K562 (cell line): ENCODE measurements at regions not wholly inside any gene's neighbourhood (a gene's known extent, or its start where the extent isn't known, plus 50 kb on each side); places are given as distances from the start of the nearest gene placed in this dataset.

ENCODE experiments used
- ATAC-seq: fragments of 200-7000 bp; cut with Tn5 transposase; 3 replicates; pipeline ENCODE4 v1.9.1; 2020; ENCODE audit warnings: moderate library complexity
- BruUV-seq: library from RNA; stranded (reverse); fragments of 400-500 nt; replicated peaks from 2 replicates; lab custom pipeline; 2021; lab: Mats Ljungman, UMichigan
- CTCF ChIA-PET: fragments of 300-600 bp; formaldehyde crosslinking; extraction: SDS; loops from one replicate; lab custom pipeline; 2021; ENCODE audit warnings: low intra/inter-chr PET ratio; lab: Yijun Ruan, JAX
- POLR2A ChIA-PET: fragments of 300-600, 350-650 bp; sonication (Branson Sonifier 250); formaldehyde crosslinking; extraction: SDS; loops from one replicate; lab custom pipeline; 2021; ENCODE audit warnings: antibody characterized with exemption, inconsistent platforms; lab: Yijun Ruan, JAX
- DNase-seq, 4 experiments: peaks; one replicate each; pipeline versions ENCODE4 v3.0.0 to v3.0.0-alpha.2; 2011 to 2018; ENCODE audit warnings: low spot score in 3 of 4, mixed read lengths in 3 of 4; ENCODE audit errors: extremely low read depth in 1 of 4
- FAIRE-seq: peaks from 2 replicates; lab custom pipeline; 2011; peaks lifted over from hg19 to GRCh38; lab: Jason Lieb, UNC
- H2AFZ ChIP-seq: 2 replicates; pipeline ENCODE4 v1.6.0; 2011; ENCODE audit warnings: low read depth, low read length, control low read depth, inconsistent platforms
- H3K27ac ChIP-seq: fragments of 200-600 bp; 3 replicates; pipeline ENCODE4 v1.8.0; 2011; ENCODE audit warnings: low read depth, mild to moderate bottlenecking, control low read depth, inconsistent platforms, low read length, moderate library complexity, mixed read lengths; ENCODE audit errors: extremely low read depth
- H3K27me3 ChIP-seq, 2 experiments: fragments of 300-600 bp in 1 of 2; 2 replicates in 1 of 2; 3 replicates in 1 of 2; pipeline versions ENCODE4 v1.6.0 to v1.8.0; 2011; ENCODE audit warnings: inconsistent platforms in 2 of 2, low read length in 2 of 2, mild to moderate bottlenecking in 1 of 2, mixed read lengths in 1 of 2, moderate library complexity in 1 of 2; ENCODE audit not compliant: control insufficient read depth in 2 of 2, insufficient read depth in 2 of 2
- H3K36me3 ChIP-seq: fragments of 300-600 bp; 3 replicates; pipeline ENCODE4 v1.8.0; 2011; ENCODE audit warnings: mild to moderate bottlenecking, low read length, inconsistent platforms; ENCODE audit not compliant: control insufficient read depth, insufficient read depth
- H3K4me1 ChIP-seq, 2 experiments: fragments of 200-600 bp in 1 of 2; replicated peaks in 1 of 2; 2 replicates in 1 of 2; 3 replicates in 1 of 2; pipeline versions ENCODE4 v1.5.1 to v1.8.0; 2011; ENCODE audit warnings: inconsistent platforms in 2 of 2, low read length in 2 of 2, mild to moderate bottlenecking in 1 of 2, mixed read lengths in 1 of 2, moderate library complexity in 1 of 2; ENCODE audit not compliant: control insufficient read depth in 2 of 2, insufficient read depth in 2 of 2
- H3K4me2 ChIP-seq: 2 replicates; pipeline ENCODE4 v1.6.1; 2011; ENCODE audit warnings: low read length, control low read depth, inconsistent platforms, mixed read lengths; ENCODE audit not compliant: insufficient read depth
- H3K4me3 ChIP-seq: fragments of 200-600 bp; sonication (generic), shearing (Covaris generic); 2 replicates; pipeline ENCODE4 v1.5.1; 2016; ENCODE audit warnings: control low read depth, inconsistent platforms
- H3K79me2 ChIP-seq: fragments of 200-600 bp; 3 replicates; pipeline ENCODE4 v1.8.0; 2011; ENCODE audit warnings: low read length, inconsistent platforms; ENCODE audit not compliant: control insufficient read depth, insufficient read depth
- H3K9ac ChIP-seq, 2 experiments: 2 replicates each; pipeline versions ENCODE4 v1.6.0 to v1.6.1; 2011; ENCODE audit warnings: low read depth in 2 of 2, low read length in 2 of 2, control low read depth in 1 of 2, inconsistent platforms in 1 of 2, mild to moderate bottlenecking in 1 of 2, mixed read lengths in 1 of 2; ENCODE audit not compliant: insufficient read depth in 1 of 2
- H3K9me1 ChIP-seq: one replicate; pipeline ENCODE4 v1.6.0; 2011; ENCODE audit warnings: inconsistent platforms, mild to moderate bottlenecking, low read length, moderate library complexity; ENCODE audit not compliant: control insufficient read depth, insufficient read depth
- H3K9me3 ChIP-seq: replicated peaks from 2 replicates; pipeline ENCODE4 v1.5.1; 2011; ENCODE audit warnings: low read depth, low read length, inconsistent platforms; ENCODE audit not compliant: control insufficient read depth, insufficient read depth
- H4K20me1 ChIP-seq: replicated peaks from 2 replicates; pipeline ENCODE4 v1.6.1; 2011; ENCODE audit warnings: low read length, inconsistent platforms, mixed read lengths; ENCODE audit not compliant: control insufficient read depth, insufficient read depth
- ATF7 ChIP-seq: fragments of 450-650 bp; IDR thresholded peaks from 2 replicates; pipeline ENCODE4 v1.7.1; 2014; ENCODE audit warnings: mild to moderate bottlenecking, moderate library complexity
- BCOR ChIP-seq: fragments of 450-650 bp; IDR thresholded peaks from 2 replicates; pipeline ENCODE4 v1.6.1; 2016
- CREB1 ChIP-seq, 2 experiments: sonication (generic) in 1 of 2; formaldehyde crosslinking in 1 of 2; IDR thresholded peaks; 2 replicates each; pipeline versions ENCODE4 v1.6.1 to v1.8.0; 2012 to 2022; ENCODE audit warnings: inconsistent platforms in 1 of 2, mild to moderate bottlenecking in 1 of 2, missing genetic modification reagents in 1 of 2, moderate library complexity in 1 of 2
- EHMT2 ChIP-seq: fragments of 450-650 bp; IDR thresholded peaks from 2 replicates; pipeline ENCODE4 v1.6.1; 2018; ENCODE audit warnings: antibody characterized with exemption
- ELF1 ChIP-seq: fragments of 200-800 bp; sonication (Bioruptor generic); IDR thresholded peaks from 2 replicates; pipeline ENCODE4 v1.6.1; 2016; ENCODE audit warnings: missing genetic modification characterization, missing compliant biosample characterization
- FOXM1 ChIP-seq, 2 experiments: fragments of 450-650 bp in 1 of 2; sonication (generic) in 1 of 2; formaldehyde crosslinking in 1 of 2; IDR thresholded peaks; 2 replicates each; pipeline versions ENCODE4 v1.6.1 to v1.9.0; 2017 to 2022; ENCODE audit warnings: low read depth in 2 of 2, mild to moderate bottlenecking in 2 of 2, missing genetic modification reagents in 1 of 2, moderate library complexity in 1 of 2
- MAFF ChIP-seq: IDR thresholded peaks from 2 replicates; pipeline ENCODE4 v1.6.1; 2012; ENCODE audit warnings: low read length, improper control_type of control experiment
- MXI1 ChIP-seq: IDR thresholded peaks from 2 replicates; pipeline ENCODE4 v1.6.1; 2011; ENCODE audit warnings: low read depth, mild to moderate bottlenecking, improper control_type of control experiment, low read length
- MYBL2 ChIP-seq, 2 experiments: fragments of 450-650 bp in 1 of 2; sonication (generic) in 1 of 2; formaldehyde crosslinking in 1 of 2; IDR thresholded peaks; 2 replicates each; pipeline versions ENCODE4 v1.6.1 to v1.8.1; 2017 to 2022; ENCODE audit warnings: borderline replicate concordance in 1 of 2, inconsistent platforms in 1 of 2, low read depth in 1 of 2, mild to moderate bottlenecking in 1 of 2, missing genetic modification reagents in 1 of 2, moderate library complexity in 1 of 2
- RAD21 ChIP-seq, 2 experiments: fragments of 250-450 bp in 1 of 2; fragments of 450-650 bp in 1 of 2; sonication (Bioruptor Pico) in 1 of 2; formaldehyde crosslinking in 1 of 2; IDR thresholded peaks in 1 of 2; conservative IDR thresholded peaks in 1 of 2; 2 replicates each; pipeline versions ENCODE4 v1.4.0 to v1.8.0; 2020 to 2022; ENCODE audit warnings: mild to moderate bottlenecking in 2 of 2, moderate library complexity in 1 of 2
- RBM17 ChIP-seq: fragments of 200-400 bp; formaldehyde crosslinking; IDR thresholded peaks from 2 replicates; pipeline ENCODE4 v1.6.1; 2017; ENCODE audit warnings: low read depth, mild to moderate bottlenecking, low read length, borderline replicate concordance
- SIRT6 ChIP-seq: IDR thresholded peaks from one replicate; pipeline ENCODE4 v1.6.1; 2012; ENCODE audit warnings: low read depth, mild to moderate bottlenecking, control low read depth, inconsistent platforms, low read length, moderate library complexity
- TCF7L2 ChIP-seq: fragments of 150-350 bp; IDR thresholded peaks from 2 replicates; pipeline ENCODE4 v1.6.1; 2016; ENCODE audit warnings: low read depth, mild to moderate bottlenecking, low read length, moderate library complexity
- TOE1 ChIP-seq, 2 experiments: fragments of 450-650 bp in 1 of 2; sonication (generic) in 1 of 2; formaldehyde crosslinking in 1 of 2; IDR thresholded peaks; 2 replicates each; pipeline versions ENCODE4 v1.7.1 to v1.8.0; 2016 to 2022; ENCODE audit warnings: borderline replicate concordance in 2 of 2, mild to moderate bottlenecking in 2 of 2, antibody characterized with exemption in 1 of 2, inconsistent platforms in 1 of 2, low read depth in 1 of 2, missing genetic modification reagents in 1 of 2, moderate library complexity in 1 of 2
- ZNF121 ChIP-seq: sonication (generic); formaldehyde crosslinking; conservative IDR thresholded peaks from 2 replicates; pipeline ENCODE4 v1.8.0; 2022; ENCODE audit warnings: missing genetic modification reagents
- ZNF263 ChIP-seq: sonication (generic); formaldehyde crosslinking; IDR thresholded peaks from 2 replicates; pipeline ENCODE4 v1.8.0; 2022; ENCODE audit warnings: mild to moderate bottlenecking, missing genetic modification reagents, borderline replicate concordance
- ZNF507 ChIP-seq: conservative IDR thresholded peaks from 2 replicates; pipeline ENCODE4 v1.6.1; 2017; ENCODE audit warnings: missing genetic modification characterization, missing compliant biosample characterization
- ZNF780A ChIP-seq: fragments of 250-450 bp; sonication (Bioruptor Pico); IDR thresholded peaks from 2 replicates; pipeline ENCODE4 v1.5.0; 2021; ENCODE audit warnings: mild to moderate bottlenecking
- WGBS: fragments of 100-300 bp; shearing (Covaris generic); methylation state at CpG from one replicate; pipeline ENCODE4 v1.1.6; 2016; ENCODE audit warnings: low coverage, mixed read lengths; ENCODE audit not compliant: insufficient coverage; ENCODE audit errors: missing lambda C conversion rate; 5-methylcytosine and 5-hydroxymethylcytosine counted together
- in situ Hi-C: fragments of 300-500 bp; cut with MboI; formaldehyde crosslinking; loops from 4 replicates; pipeline ENCODE4 v1.15.0; 2018; ENCODE audit warnings: inconsistent platforms, mixed read lengths
- intact Hi-C: fragments of 100-400 bp; cut with micrococcal nuclease; formaldehyde crosslinking; loops from 2 replicates; pipeline ENCODE4 v1.14.2; 2022
- TF ChIP-seq, protein P1 (sequence below): sonication (generic); formaldehyde crosslinking; IDR thresholded peaks from 2 replicates; pipeline ENCODE4 v1.8.0; 2022; ENCODE audit warnings: mild to moderate bottlenecking, missing genetic modification reagents

DNA sequence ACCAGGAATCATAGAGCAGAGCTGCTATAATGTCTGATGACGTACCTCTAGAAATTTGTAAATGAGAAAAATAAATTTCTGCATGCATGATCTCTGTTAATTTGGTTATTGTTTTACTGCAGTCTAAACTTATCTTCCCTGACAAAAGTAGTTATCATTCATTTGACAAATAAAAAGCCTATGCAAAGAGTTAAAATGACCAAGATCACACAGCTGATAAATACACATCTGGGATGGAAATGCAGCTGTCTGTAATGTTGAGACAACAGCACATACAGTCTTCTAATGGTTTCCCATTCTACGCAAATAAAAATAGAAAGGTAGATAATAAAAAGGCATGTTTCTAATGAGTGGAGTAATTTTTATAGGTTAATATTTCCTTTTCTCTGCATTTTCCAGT, 225.1 kb upstream of the LUZP2 start:
- CTCF ChIA-PET, result no interaction called here
- Histone ChIP-seq H3K4me1 (no peaks in the 10 kb centered on the region), H3K27ac (no peak overlapping the region), H3K9ac (no peak overlapping the region), H3K9me1 (no peaks in the 10 kb centered on the region), H2AFZ (no peak overlapping the region), H3K27me3 (no peaks in the 10 kb centered on the region), H3K4me2 (no peak overlapping the region), H4K20me1 (no peaks in the 10 kb centered on the region), H3K36me3 (no peaks in the 10 kb centered on the region), H3K79me2 (no peaks in the 10 kb centered on the region), H3K9me3 (no peaks in the 10 kb centered on the region), H3K4me3 (no peak overlapping the region)
- 0% methylated on average over 2 of the region's 2 CpGs for WGBS
- intact Hi-C loops, result no loop called here
- BruUV-seq, result no TSS peak
- no peak for DNase-seq
- POLR2A ChIA-PET, result no interaction called here
- FAIRE-seq, result no peak
- TF ChIP-seq EHMT2, result no peak
- TF ChIP-seq MYBL2 (IDR thresholded peaks at IDR 0.05; ENCODE audit: low read depth), result no peak
- TF ChIP-seq MYBL2 (CRISPR knock-in tag; IDR thresholded peaks at IDR 0.05; ENCODE audit: borderline replicate concordance), result no peak
- TF ChIP-seq SIRT6, result no peak
- no peak for TF ChIP-seq RBM17
- TF ChIP-seq ZNF780A (CRISPR knock-in tag), result no peak
- TF ChIP-seq ZNF507 (tag), result no peak
- no peak for TF ChIP-seq MXI1
- no peak for TF ChIP-seq ELF1 (tag)
- no peak for TF ChIP-seq CREB1 (IDR thresholded peaks at IDR 0.05)
- TF ChIP-seq CREB1 (CRISPR knock-in tag; IDR thresholded peaks at IDR 0.05), result no peak
- no peak for TF ChIP-seq MAFF
- TF ChIP-seq BCOR, result no peak
- TF ChIP-seq TCF7L2, result no peak
- TF ChIP-seq, protein P1, sequence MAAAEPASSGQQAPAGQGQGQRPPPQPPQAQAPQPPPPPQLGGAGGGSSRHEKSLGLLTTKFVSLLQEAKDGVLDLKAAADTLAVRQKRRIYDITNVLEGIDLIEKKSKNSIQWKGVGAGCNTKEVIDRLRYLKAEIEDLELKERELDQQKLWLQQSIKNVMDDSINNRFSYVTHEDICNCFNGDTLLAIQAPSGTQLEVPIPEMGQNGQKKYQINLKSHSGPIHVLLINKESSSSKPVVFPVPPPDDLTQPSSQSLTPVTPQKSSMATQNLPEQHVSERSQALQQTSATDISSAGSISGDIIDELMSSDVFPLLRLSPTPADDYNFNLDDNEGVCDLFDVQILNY, result no peak
- no peak for TF ChIP-seq ATF7
- TF ChIP-seq ZNF121 (CRISPR knock-in tag), result no peak
- TF ChIP-seq RAD21 (CRISPR knock-in tag; conservative IDR thresholded peaks at IDR 0.05 in 1 of 2, IDR thresholded peaks at IDR 0.05 in 1 of 2), result no peak
- TF ChIP-seq TOE1 (IDR thresholded peaks at IDR 0.05; ENCODE audit: borderline replicate concordance), result no peak
- no peak for TF ChIP-seq TOE1 (CRISPR knock-in tag; IDR thresholded peaks at IDR 0.05; ENCODE audit: borderline replicate concordance, low read depth)
- TF ChIP-seq ZNF263 (CRISPR knock-in tag), result no peak
- TF ChIP-seq FOXM1 (IDR thresholded peaks at IDR 0.05; ENCODE audit: low read depth), result no peak
- TF ChIP-seq FOXM1 (CRISPR knock-in tag; IDR thresholded peaks at IDR 0.05; ENCODE audit: low read depth), result no peak
- in situ Hi-C loops, result no loop called here
- no peak for ATAC-seq
